GM12873 (cell line): ENCODE measurements at regions not wholly inside any gene's neighbourhood (a gene's known extent, or its start where the extent isn't known, plus 50 kb on each side); places are given as distances from the start of the nearest gene placed in this dataset.

Experiments
- CTCF ChIP-seq: IDR thresholded peaks from 2 replicates; pipeline ENCODE4 v1.5.1; 2012; ENCODE audit warnings: low read depth, mild to moderate bottlenecking, moderate library complexity, low read length, control low read depth; ENCODE audit not compliant: insufficient read depth; ENCODE audit errors: missing control alignments

DNA sequence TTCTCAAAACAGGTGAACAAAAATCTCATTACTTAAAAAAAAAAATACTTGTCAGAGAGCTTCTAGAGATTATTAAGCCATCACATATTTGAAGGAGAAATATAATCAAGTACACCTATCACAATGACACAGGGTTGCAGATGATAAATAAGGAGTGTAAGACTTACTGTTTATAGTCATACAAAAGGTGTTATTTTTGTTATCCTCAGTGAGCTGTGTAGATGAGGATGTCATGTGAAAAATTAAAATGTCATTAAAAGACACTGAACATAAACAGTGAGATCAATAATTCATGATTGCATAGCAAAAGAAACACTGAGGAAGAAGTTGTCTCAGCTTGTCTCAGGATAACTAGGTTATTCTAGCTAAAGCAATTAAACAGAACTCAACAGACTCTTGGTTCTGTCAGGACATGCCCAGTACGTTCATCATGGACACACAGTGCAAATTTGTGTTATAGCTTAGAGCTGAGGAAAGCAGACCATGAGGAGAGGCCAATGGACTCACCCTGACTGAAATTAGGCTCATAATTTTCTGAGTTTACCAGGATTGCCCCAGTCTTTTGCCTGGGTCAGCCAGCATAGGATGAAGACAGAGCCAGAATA lies 1162.6 kb upstream of the C9orf72 start:
- no peak for TF ChIP-seq CTCF

DNA sequence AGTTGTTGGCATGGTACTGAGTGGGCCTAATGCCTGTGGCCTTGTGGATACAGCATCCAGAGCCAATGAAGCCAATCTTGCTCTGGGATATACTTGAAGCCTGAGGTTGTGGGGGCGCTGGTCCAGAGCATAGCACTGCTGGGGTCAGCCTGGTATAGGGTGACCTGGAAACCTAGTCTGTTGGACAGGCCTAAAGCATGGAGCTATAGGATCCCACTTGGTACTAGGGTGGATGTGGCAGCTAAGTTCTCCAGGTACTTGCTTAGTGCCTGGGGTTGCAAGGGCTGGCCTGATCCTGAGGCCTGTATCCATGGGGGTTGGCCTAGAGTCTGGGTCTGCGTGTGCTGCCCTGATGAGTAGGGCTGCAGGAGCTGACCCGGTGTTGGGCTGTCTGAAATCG lies 1168.2 kb upstream of the C9orf72 start:
- no peak for TF ChIP-seq CTCF

DNA sequence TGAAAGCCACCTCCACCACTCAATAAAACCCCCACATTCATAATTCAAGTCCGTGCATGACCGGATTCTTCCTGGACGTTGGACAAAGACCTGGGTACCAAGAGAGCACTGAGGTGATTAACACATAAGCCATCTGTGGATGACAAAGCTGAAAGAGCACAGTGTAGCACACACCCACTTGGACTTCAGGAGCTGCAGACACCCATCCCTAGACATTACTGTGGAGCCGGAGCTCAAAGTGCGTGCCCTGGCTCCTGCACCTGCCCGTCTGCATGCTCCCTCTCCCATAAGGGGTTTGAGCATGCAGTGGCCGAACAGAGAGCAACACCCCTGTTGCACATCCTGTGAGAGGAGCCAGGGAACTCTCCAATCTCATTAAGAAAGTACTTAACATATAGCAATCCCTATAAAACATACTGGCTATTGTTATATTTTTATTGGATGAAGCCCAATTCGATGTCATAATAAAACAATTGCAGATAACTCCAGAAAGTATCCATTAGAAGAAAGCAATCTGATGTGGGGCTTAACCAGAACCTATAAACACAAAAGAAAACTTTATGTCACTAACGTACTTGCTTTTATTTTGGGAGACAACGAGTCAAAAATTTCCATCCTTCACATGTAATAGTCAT lies 1174.2 kb upstream of the C9orf72 start:
- no peak for TF ChIP-seq CTCF

GRCh38 chr9:28750136-28750535 lies 1176.9 kb upstream of the C9orf72 start:
- no peak for TF ChIP-seq CTCF

- TF ChIP-seq CTCF = no peak
Measured at GRCh38 chr9:28758341-28758740, 1185.1 kb upstream of the C9orf72 start.

- no peak for TF ChIP-seq CTCF
Measured at GRCh38 chr9:28758971-28759370, 1185.7 kb upstream of the C9orf72 start.

DNA sequence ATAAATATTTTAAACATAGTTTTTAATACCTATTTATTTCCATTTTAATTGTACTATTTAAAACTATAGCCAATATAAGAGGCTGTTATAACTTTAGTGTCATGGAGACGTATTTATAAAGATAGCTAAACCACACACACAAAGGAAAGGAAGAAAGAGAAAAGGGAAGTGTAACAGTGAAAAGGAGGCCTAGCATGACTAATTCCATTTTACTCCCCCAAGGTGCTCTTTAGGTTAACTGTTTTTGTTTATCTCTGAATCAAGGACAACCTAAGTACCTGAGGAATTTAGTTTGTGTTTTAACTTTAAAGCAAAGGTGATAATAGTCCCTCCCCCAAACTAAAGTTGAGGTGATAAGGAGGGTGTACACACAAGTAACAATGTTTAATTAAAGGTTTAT lies 1188.9 kb upstream of the C9orf72 start:
- no peak for TF ChIP-seq CTCF
